A673 (cell line): ENCODE measurements at regions not wholly inside any gene's neighbourhood (a gene's known extent, or its start where the extent isn't known, plus 50 kb on each side); places are given as distances from the start of the nearest gene placed in this dataset.

ENCODE experiments used
- BruUV-seq: library from RNA; stranded (reverse); fragments of 400-500 nt; replicated peaks from 2 replicates; lab custom pipeline; 2021; lab: Mats Ljungman, UMichigan
- CTCF ChIA-PET: fragments of 300-600 bp; sonication (Branson Sonifier 250); formaldehyde crosslinking; loops from one replicate; lab custom pipeline; 2022; ENCODE audit warnings: antibody characterized with exemption; lab: Charles Lee
- POLR2A ChIA-PET: fragments of 300-600 bp; sonication (Branson Sonifier 250); formaldehyde crosslinking; loops from one replicate; lab custom pipeline; 2022; ENCODE audit warnings: antibody characterized with exemption; ENCODE audit not compliant: low non-redundant PET; lab: Charles Lee
- DNase-seq: peaks from one replicate; pipeline ENCODE4 v3.0.0-alpha.2; 2015; ENCODE audit warnings: low spot score
- H3K27ac ChIP-seq: fragments of 200-600 bp; sonication (generic); 2 replicates; pipeline ENCODE4 v1.5.1; 2016; ENCODE audit warnings: mixed run types, low read depth, mild to moderate bottlenecking, mixed read lengths, antibody characterized with exemption, low read length; ENCODE audit not compliant: poor library complexity, severe bottlenecking
- H3K27me3 ChIP-seq: fragments of 200-600 bp; sonication (generic); replicated peaks from 2 replicates; pipeline ENCODE4 v1.6.1; 2017; ENCODE audit warnings: mixed run types, low read depth, mild to moderate bottlenecking, mixed read lengths, antibody characterized with exemption, low read length; ENCODE audit not compliant: insufficient read depth, poor library complexity
- H3K36me3 ChIP-seq: fragments of 200-600 bp; sonication (generic); 2 replicates; pipeline ENCODE4 v1.6.1; 2016; ENCODE audit warnings: mixed run types, mild to moderate bottlenecking, mixed read lengths, antibody characterized with exemption, low read length; ENCODE audit not compliant: insufficient read depth, poor library complexity, severe bottlenecking
- H3K4me1 ChIP-seq: fragments of 200-600 bp; sonication (generic); 2 replicates; pipeline ENCODE4 v1.6.1; 2017; ENCODE audit warnings: mixed run types, mild to moderate bottlenecking, mixed read lengths, antibody characterized with exemption, low read length; ENCODE audit not compliant: insufficient read depth, poor library complexity, severe bottlenecking
- H3K4me3 ChIP-seq: fragments of 200-600 bp; sonication (generic); 2 replicates; pipeline ENCODE4 v1.5.1; 2016; ENCODE audit warnings: low read depth, mixed run types, mild to moderate bottlenecking, mixed read lengths, low read length; ENCODE audit not compliant: poor library complexity, severe bottlenecking
- H3K9me3 ChIP-seq: fragments of 200-600 bp; sonication (generic); 2 replicates; pipeline ENCODE4 v1.6.1; 2016; ENCODE audit warnings: mixed run types, low read depth, mild to moderate bottlenecking, mixed read lengths, antibody characterized with exemption, low read length; ENCODE audit not compliant: poor library complexity, severe bottlenecking
- EZH2 ChIP-seq: fragments of 200-600 bp; sonication (generic); IDR thresholded peaks from 2 replicates; pipeline ENCODE4 v1.6.1; 2017; ENCODE audit warnings: borderline replicate concordance, low read depth, mild to moderate bottlenecking, mixed read lengths, antibody characterized with exemption, low read length; ENCODE audit not compliant: poor library complexity, severe bottlenecking
- intact Hi-C: fragments of 100-400 bp; cut with micrococcal nuclease; formaldehyde crosslinking; loops from one replicate; pipeline ENCODE4 v1.10.0; 2022; ENCODE audit not compliant: unreplicated experiment
- TF ChIP-seq, protein P1 (sequence below): fragments of 300-800, 200-600 bp; sonication (generic); conservative IDR thresholded peaks from 2 replicates; pipeline ENCODE4 v1.5.1; 2017; ENCODE audit warnings: low read depth, mild to moderate bottlenecking, antibody characterized with exemption, low read length, moderate library complexity, mixed read lengths

DNA sequence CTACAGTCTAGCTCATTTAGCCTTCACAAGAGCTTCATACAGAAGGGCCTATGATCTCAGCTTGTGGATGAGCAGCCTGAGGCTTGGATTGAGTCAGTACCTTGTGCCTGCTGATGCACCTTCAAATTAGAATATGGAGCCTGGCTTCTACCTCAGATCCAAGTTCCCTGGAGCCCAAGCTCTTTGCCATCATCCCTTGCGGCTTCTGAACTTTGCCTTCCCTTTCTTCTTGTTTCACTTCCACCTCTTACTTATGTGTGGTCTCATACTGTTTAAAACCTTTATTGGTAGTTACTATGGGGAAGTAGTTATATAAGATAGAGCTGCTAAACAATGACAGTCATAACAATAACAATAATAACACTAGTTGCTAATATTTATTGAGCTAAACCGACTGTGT lies 84.3 kb upstream of the AFF2 start:
- ChIA-PET CTCF (no interaction called here), POLR2A (no interaction called here)
- DNase-seq, result no peak
- intact Hi-C loops, result no loop called here
- Histone ChIP-seq H3K9me3 (no peaks in the 10 kb centered on the region), H3K4me3 (no peak overlapping the region), H3K27me3 (no peaks in the 10 kb centered on the region), H3K27ac (no peak overlapping the region), H3K36me3 (no peaks in the 10 kb centered on the region), H3K4me1 (no peaks in the 10 kb centered on the region)
- no peak for TF ChIP-seq EZH2
- TF ChIP-seq, protein P1, sequence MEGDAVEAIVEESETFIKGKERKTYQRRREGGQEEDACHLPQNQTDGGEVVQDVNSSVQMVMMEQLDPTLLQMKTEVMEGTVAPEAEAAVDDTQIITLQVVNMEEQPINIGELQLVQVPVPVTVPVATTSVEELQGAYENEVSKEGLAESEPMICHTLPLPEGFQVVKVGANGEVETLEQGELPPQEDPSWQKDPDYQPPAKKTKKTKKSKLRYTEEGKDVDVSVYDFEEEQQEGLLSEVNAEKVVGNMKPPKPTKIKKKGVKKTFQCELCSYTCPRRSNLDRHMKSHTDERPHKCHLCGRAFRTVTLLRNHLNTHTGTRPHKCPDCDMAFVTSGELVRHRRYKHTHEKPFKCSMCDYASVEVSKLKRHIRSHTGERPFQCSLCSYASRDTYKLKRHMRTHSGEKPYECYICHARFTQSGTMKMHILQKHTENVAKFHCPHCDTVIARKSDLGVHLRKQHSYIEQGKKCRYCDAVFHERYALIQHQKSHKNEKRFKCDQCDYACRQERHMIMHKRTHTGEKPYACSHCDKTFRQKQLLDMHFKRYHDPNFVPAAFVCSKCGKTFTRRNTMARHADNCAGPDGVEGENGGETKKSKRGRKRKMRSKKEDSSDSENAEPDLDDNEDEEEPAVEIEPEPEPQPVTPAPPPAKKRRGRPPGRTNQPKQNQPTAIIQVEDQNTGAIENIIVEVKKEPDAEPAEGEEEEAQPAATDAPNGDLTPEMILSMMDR, result no peak
- no TSS peak for BruUV-seq

DNA sequence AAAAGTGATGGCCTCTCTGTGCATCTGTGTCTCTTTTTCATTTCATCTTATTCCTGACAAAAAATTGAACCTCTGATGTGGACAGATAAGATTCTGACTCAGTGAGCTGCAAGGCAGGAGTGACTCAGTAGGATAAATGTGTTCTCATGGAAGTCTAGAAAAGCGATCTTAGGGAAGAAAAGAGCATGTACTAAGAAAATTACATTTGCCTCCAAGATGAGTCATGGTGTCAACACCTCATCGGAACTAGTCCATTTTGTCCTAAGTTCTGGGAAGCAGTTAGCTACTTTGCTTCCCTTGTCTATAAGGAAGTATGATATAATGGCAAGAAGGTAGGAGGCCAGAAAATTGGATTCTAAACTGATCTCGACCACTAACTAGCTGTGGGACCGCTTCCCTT lies 83.5 kb upstream of the AFF2 start:
- no peak overlapping the region for H3K4me3 ChIP-seq
- TF ChIP-seq, protein P1, result no peak
- no peak for TF ChIP-seq EZH2
- no peaks in the 10 kb centered on the region for H3K36me3 ChIP-seq
- no TSS peak for BruUV-seq
- H3K27me3 ChIP-seq, result no peaks in the 10 kb centered on the region
- H3K4me1 ChIP-seq, result no peaks in the 10 kb centered on the region
- H3K27ac ChIP-seq, result no peak overlapping the region
- intact Hi-C loops, result no loop called here
- ChIA-PET POLR2A (no interaction called here), CTCF (no interaction called here)
- H3K9me3 ChIP-seq, result no peaks in the 10 kb centered on the region
- DNase-seq, result no peak

DNA sequence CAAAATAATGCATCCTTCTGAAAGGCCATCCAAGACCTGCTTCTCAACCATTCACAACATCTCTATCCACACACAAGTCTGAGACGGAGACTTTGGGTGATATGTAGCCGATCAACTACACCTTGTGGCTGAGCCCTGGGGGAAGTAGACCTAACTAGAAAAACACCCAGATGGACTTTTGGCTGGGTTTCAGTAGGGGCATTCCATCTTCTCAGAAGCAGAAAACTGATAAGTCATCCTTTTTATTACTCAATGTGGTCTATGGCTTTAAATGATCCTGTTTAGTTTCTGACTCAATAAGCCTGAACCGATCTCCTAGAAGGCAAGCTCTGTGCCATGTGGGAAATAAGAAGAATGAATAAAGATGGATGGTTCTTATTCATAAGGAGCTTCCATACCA lies 82.5 kb upstream of the AFF2 start:
- Histone ChIP-seq H3K9me3 (no peaks in the 10 kb centered on the region), H3K4me1 (no peaks in the 10 kb centered on the region), H3K27ac (no peak overlapping the region), H3K4me3 (no peak overlapping the region), H3K36me3 (no peaks in the 10 kb centered on the region), H3K27me3 (no peaks in the 10 kb centered on the region)
- no TSS peak for BruUV-seq
- DNase-seq, result no peak
- TF ChIP-seq, protein P1, result no peak
- no peak for TF ChIP-seq EZH2
- ChIA-PET CTCF (no interaction called here), POLR2A (no interaction called here)
- intact Hi-C loops, result no loop called here
